Large intestine (tissue), 3 donors: ENCODE measurements at regions not wholly inside any gene's neighbourhood (a gene's known extent, or its start where the extent isn't known, plus 50 kb on each side); places are given as distances from the start of the nearest gene placed in this dataset.

Experiments used
- DNase-seq, 2 donors: peaks; one replicate each; pipeline versions ENCODE4 v3.0.0 to v3.0.0-alpha.2; 2013
- H3K27ac ChIP-seq: one replicate; pipeline ENCODE4 v1.5.1; 2013; ENCODE audit warnings: low read length
- H3K27me3 ChIP-seq: 2 replicates; pipeline ENCODE4 v1.6.1; 2013; ENCODE audit warnings: low read length; ENCODE audit not compliant: control insufficient read depth, insufficient read depth
- H3K36me3 ChIP-seq: 2 replicates; pipeline ENCODE4 v1.6.1; 2013; ENCODE audit warnings: low read length; ENCODE audit not compliant: control insufficient read depth, insufficient read depth
- H3K4me1 ChIP-seq: one replicate; pipeline ENCODE4 v1.6.1; 2013; ENCODE audit warnings: low read length; ENCODE audit not compliant: control insufficient read depth, insufficient read depth
- H3K4me3 ChIP-seq: one replicate; pipeline ENCODE4 v1.5.1; 2013; ENCODE audit warnings: low read length
- H3K9me3 ChIP-seq: one replicate; pipeline ENCODE4 v1.6.1; 2013; ENCODE audit warnings: mild to moderate bottlenecking, low read depth, low read length, moderate library complexity; ENCODE audit not compliant: control insufficient read depth
- WGBS: methylation state at CpG from one replicate; pipeline ENCODE4 v1.1.5; 2013; ENCODE audit warnings: low lambda C conversion rate; ENCODE audit not compliant: insufficient coverage; 5-methylcytosine and 5-hydroxymethylcytosine counted together

DNA sequence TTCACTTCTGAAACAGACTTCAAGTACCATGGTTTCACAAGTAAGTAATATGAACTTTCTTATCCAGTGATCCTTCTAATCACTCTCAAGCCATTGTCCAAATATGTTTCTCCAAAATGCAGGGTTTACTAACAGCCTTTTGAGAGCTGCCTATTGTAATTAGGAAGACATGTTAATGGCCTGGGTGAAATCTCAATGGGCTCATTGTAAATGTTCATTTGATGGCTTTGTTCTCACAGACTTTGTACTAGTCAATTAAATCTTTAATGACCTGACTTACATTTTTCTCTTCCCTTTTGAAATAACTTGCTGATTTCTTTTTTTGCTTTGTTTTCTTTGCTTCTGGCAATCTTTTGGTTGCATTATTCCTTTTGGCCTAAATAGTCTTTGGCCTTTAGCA lies 444.8 kb downstream of the LIG4 start:
- no peak overlapping the region for H3K4me3 ChIP-seq
- no peak overlapping the region for H3K27ac ChIP-seq
- H3K36me3 ChIP-seq, result no peaks in the 10 kb centered on the region
- H3K9me3 ChIP-seq, result no peaks in the 10 kb centered on the region
- H3K27me3 ChIP-seq, result no peaks in the 10 kb centered on the region
- H3K4me1 ChIP-seq, result no peaks in the 10 kb centered on the region
- DNase-seq, result no peak

DNA sequence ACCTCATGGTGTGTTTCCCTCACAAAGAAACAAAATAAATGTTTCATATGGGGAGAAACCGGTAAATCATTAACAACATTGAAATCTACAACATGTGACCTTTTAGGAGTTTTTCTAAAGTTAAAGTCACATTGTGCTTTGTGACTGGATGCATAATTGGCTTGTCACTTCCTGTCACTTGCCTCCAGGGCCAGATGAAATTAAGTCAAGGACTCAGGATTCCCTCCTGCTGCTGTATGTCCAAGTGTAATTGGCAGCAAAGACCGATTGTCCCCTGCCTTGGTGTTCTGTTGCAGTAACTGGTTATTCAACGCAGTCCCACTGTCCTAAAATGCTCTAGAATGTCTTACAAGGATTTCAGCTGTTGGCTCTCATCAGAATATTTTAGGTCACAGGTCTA lies 448.2 kb downstream of the LIG4 start:
- Histone ChIP-seq H3K4me3 (no peak overlapping the region), H3K27me3 (no peaks in the 10 kb centered on the region), H3K27ac (no peak overlapping the region), H3K4me1 (no peaks in the 10 kb centered on the region), H3K9me3 (no peaks in the 10 kb centered on the region), H3K36me3 (no peaks in the 10 kb centered on the region)
- DNase-seq, result no peak
- WGBS, result no CpG with 5 or more reads among the region's 3 CpGs

DNA sequence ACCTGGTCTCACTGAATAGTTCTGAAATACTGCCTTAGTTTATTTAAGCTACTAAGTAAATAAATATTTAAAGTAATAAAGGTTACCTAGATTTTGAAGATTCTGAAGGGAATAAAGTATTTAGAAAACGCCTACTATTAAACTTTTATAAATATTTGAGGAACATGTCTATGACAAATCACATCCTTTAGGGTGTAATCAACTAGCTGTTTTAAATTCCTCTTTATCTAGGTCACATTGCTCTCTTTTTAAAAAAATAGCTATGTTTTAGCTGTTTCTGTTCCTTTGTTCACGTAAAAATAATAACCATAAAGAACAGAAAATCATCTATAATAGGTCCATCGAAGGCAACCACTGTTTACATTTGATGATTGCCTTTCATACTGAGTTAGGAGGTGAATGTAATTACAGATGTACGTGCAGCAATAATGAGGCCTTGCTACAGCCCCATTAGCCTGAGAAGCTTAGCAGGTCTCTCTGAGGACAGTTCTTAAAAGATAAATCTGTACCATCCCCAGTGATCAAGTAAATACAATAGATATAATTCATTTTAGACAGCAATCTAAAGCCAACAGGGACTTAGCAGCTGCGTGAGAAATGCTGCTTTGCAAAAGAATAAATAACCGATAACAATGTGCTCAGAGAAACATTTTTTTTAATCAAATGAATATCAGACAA lies 449.5 kb downstream of the LIG4 start:
- no peaks in the 10 kb centered on the region for H3K9me3 ChIP-seq
- H3K4me3 ChIP-seq, result no peak overlapping the region
- no peaks in the 10 kb centered on the region for H3K36me3 ChIP-seq
- 38% methylated on average over 3 of the region's 6 CpGs for WGBS
- no peak for DNase-seq
- no peaks in the 10 kb centered on the region for H3K27me3 ChIP-seq
- H3K4me1 ChIP-seq, result no peaks in the 10 kb centered on the region
- no peak overlapping the region for H3K27ac ChIP-seq

DNA sequence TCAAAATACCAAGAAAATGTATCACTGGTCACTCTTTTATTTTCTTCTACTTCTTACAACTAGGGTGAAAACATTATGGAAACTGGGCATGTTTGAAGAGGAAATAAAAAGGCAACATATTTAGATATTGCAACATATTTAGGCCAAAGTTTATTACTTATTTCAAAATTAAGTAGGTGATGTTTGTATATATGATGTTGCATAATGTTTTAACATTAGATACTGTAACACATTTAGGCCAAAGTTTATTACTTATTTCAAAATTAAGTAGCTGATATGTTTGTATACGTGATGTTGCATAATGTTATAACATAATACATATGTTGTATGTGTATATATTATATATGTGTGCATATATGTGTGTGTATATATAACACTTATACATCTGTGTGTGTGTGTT lies 451.3 kb downstream of the LIG4 start:
- no peak overlapping the region for H3K27ac ChIP-seq
- no peaks in the 10 kb centered on the region for H3K36me3 ChIP-seq
- no peaks in the 10 kb centered on the region for H3K4me1 ChIP-seq
- 83% methylated on average over 1 of the region's 1 CpG for WGBS
- H3K4me3 ChIP-seq, result no peak overlapping the region
- DNase-seq, result no peak
- no peaks in the 10 kb centered on the region for H3K9me3 ChIP-seq
- H3K27me3 ChIP-seq, result no peaks in the 10 kb centered on the region

DNA sequence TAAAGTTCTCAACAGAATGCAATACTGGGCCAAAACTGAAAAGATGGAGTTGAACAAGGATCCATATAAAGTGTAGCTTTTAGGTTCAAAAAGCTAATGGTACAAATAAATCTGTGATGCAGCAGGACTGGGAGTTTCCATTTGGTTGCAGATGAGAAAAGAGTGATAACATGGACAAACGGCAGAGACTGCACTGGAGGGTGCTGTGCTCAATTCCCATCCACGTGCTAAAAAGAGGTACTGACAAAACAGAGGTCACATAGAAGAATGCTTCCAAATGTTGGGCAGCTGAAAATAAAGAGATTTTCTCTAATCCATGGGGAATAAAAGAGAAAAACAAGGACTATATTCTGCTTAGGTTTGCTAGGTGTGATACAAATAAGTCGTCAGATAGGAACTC lies 461.6 kb downstream of the LIG4 start:
- Histone ChIP-seq H3K9me3 (no peaks in the 10 kb centered on the region), H3K4me3 (no peak overlapping the region), H3K36me3 (no peaks in the 10 kb centered on the region), H3K27ac (no peak overlapping the region), H3K4me1 (no peaks in the 10 kb centered on the region), H3K27me3 (no peaks in the 10 kb centered on the region)
- DNase-seq, result no peak
- 40% methylated on average over 2 of the region's 3 CpGs for WGBS

DNA sequence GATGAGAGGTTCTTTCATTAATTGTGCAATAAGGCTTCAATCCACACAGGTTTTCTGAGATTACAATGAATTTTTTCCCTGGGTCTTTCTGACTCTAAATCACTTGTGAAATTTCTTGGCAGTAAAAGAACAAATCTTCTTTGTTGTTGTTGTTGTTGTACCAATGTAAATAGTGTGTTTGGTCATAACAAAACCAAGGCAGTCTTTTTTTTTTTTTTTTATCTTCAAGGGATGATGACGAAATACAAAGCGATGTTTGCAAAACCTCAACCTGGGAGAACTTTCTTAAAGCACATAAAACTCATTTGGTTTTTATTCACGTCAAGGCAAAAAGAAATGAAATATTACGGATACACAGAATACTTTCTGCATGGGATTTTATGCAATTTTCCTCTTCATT lies 462.0 kb downstream of the LIG4 start:
- H3K4me3 ChIP-seq, result no peak overlapping the region
- DNase-seq, result no peak
- no peaks in the 10 kb centered on the region for H3K27me3 ChIP-seq
- no peaks in the 10 kb centered on the region for H3K4me1 ChIP-seq
- no peaks in the 10 kb centered on the region for H3K36me3 ChIP-seq
- no peaks in the 10 kb centered on the region for H3K9me3 ChIP-seq
- H3K27ac ChIP-seq, result no peak overlapping the region
- 100% methylated on average over 2 of the region's 4 CpGs for WGBS

DNA sequence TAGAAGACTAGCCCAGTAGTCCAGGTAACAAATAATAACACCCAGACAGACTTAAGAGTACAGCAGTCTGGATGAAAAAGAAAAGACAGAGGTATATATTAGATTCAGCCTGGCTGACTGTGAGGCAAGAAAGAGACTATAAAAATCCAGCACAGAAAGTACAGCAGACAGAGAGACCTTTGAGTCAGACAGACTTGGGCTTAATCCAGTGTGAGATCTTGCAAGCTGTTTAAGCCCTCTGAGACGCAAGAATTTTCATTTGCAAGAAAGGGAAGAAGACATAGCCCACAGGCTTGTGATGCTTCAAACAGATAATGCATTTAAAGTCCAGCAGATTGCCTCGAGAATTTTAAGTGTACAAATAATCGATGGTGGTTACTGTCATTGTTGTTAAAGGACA lies 471.4 kb downstream of the LIG4 start:
- DNase-seq, result no peak
- H3K36me3 ChIP-seq, result no peaks in the 10 kb centered on the region
- no peak overlapping the region for H3K4me3 ChIP-seq
- 100% methylated on average over 1 of the region's 3 CpGs for WGBS
- H3K4me1 ChIP-seq, result no peaks in the 10 kb centered on the region
- H3K27me3 ChIP-seq, result no peaks in the 10 kb centered on the region
- H3K27ac ChIP-seq, result no peak overlapping the region
- no peaks in the 10 kb centered on the region for H3K9me3 ChIP-seq

DNA sequence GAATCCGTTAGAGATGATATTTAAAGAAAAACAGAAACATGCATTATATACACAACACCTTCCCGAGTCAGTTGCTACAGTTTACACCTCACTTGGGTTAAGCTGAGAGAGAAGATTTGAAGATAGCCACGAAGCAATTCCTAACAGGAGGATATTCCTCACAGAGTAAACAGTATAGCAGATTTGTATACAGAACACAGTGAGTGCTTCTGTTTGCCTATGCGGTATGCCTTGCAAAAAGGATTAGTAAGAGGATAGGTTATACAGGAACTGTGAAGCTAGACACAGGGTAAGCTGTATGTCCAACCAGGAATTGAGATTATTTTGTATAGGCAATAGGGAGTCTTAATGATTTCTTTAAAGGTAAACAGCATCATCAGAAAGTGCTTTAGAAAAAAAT lies 471.8 kb downstream of the LIG4 start:
- WGBS, result 30% methylated on average over 3 of the region's 4 CpGs
- Histone ChIP-seq H3K9me3 (no peaks in the 10 kb centered on the region), H3K4me1 (no peaks in the 10 kb centered on the region), H3K4me3 (no peak overlapping the region), H3K27me3 (no peaks in the 10 kb centered on the region), H3K36me3 (no peaks in the 10 kb centered on the region), H3K27ac (no peak overlapping the region)
- no peak for DNase-seq

DNA sequence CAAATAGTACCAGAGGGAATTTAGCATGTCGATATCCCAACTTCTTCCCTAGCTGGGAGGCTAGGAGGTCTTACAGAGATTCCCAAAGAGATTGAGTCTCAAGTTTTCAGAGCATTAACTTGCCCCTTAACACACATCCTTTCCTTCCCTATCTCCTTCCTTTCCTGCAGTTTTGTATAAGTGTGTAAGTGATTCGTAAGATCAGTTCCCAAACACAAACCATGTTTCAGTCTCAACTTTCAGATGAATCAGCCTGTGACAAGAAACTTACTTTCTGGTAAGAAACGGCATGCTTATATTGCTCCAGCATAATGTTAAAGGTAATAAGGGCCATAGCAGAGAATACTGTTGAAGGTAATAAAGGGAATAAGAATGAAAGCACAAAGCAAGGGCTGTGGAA lies 472.2 kb downstream of the LIG4 start:
- WGBS, result no CpG with 5 or more reads among the region's 3 CpGs
- no peak for DNase-seq
- no peaks in the 10 kb centered on the region for H3K4me1 ChIP-seq

DNA sequence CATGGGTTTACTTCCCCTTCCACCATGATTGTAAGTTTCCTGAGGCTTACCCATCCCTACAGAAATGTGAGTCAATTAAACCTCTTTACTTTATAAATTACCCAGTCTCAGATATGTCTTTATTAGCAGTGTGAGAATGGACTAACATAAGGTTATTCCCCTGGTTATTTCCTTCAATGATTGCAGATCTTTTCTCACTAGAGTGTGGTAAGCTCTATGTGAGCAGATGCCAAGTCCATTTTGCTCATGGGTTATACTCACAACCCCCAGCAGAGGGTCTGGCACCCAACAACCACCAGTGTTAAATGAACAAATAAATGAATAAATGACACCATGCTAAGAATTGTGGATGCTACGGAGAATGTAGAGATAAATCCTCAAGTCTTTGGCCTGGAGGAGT lies 472.8 kb downstream of the LIG4 start:
- Histone ChIP-seq H3K9me3 (no peaks in the 10 kb centered on the region), H3K27ac (no peak overlapping the region), H3K36me3 (no peaks in the 10 kb centered on the region), H3K4me3 (no peak overlapping the region), H3K27me3 (no peaks in the 10 kb centered on the region), H3K4me1 (no peaks in the 10 kb centered on the region)
- DNase-seq, result no peak
- WGBS, result no CpG with 5 or more reads among the region's 1 CpG

More for the DNA sequence above, 472.2 kb downstream of the LIG4 start:
- no peak overlapping the region for H3K27ac ChIP-seq
- no peak overlapping the region for H3K4me3 ChIP-seq
- H3K27me3 ChIP-seq, result no peaks in the 10 kb centered on the region
- no peaks in the 10 kb centered on the region for H3K9me3 ChIP-seq
- no peaks in the 10 kb centered on the region for H3K36me3 ChIP-seq

DNA sequence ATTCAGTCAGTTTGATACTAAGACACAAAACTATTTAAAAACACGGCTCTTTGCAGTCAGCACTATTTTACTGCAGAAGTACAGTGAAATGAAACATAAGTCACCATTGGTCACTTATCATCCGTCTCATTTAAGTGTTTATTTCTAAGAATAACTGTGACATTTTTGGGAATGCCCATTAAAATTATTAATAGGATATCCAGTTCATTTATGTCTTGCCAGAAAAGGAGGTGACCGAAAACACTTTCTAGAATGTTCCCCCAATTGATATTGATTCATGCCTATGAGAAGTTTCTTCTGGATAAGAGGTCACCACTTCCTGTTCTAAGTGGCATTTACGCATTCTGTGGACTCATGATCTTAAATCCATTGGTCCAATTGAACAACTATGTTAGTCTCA lies 477.3 kb downstream of the LIG4 start:
- Histone ChIP-seq H3K27me3 (no peaks in the 10 kb centered on the region), H3K9me3 (no peaks in the 10 kb centered on the region), H3K4me3 (no peak overlapping the region), H3K4me1 (no peaks in the 10 kb centered on the region), H3K36me3 (no peaks in the 10 kb centered on the region), H3K27ac (no peak overlapping the region)
- 94% methylated on average over 2 of the region's 4 CpGs for WGBS
- DNase-seq, result no peak
